HL-60 (cell line): ENCODE measurements at regions not wholly inside any gene's neighbourhood (a gene's known extent, or its start where the extent isn't known, plus 50 kb on each side); places are given as distances from the start of the nearest gene placed in this dataset.

ENCODE experiments used
- DNase-seq, 2 experiments: peaks; one replicate each; pipeline ENCODE4 v3.0.0-alpha.2; 2010 to 2020; ENCODE audit warnings: low read depth in 1 of 2, low spot score in 1 of 2
- H3K27ac ChIP-seq: fragments of 250-450 bp; sonication (Bioruptor Pico); replicated peaks from 2 replicates; pipeline ENCODE4 v1.5.1; 2020; ENCODE audit warnings: mild to moderate bottlenecking, moderate library complexity
- H3K27me3 ChIP-seq: fragments of 250-450 bp; sonication (Bioruptor Pico); 2 replicates; pipeline ENCODE4 v1.5.1; 2021; ENCODE audit warnings: mild to moderate bottlenecking, moderate library complexity; ENCODE audit not compliant: insufficient read depth, poor library complexity, severe bottlenecking
- H3K4me3 ChIP-seq: replicated peaks from 2 replicates; pipeline ENCODE4 v1.5.1; 2011; ENCODE audit warnings: mild to moderate bottlenecking, control low read depth, low read length; ENCODE audit not compliant: insufficient read depth
- GABPA ChIP-seq: IDR thresholded peaks from 2 replicates; pipeline ENCODE4 v1.6.1; 2012; ENCODE audit warnings: low read depth
- POLR2AphosphoS5 ChIP-seq: IDR thresholded peaks from 2 replicates; pipeline ENCODE4 v1.6.1; 2012; ENCODE audit warnings: low read depth
- SPI1 ChIP-seq: IDR thresholded peaks from 2 replicates; pipeline ENCODE4 v1.6.1; 2012; ENCODE audit warnings: low read depth, mild to moderate bottlenecking, borderline replicate concordance
- TF ChIP-seq, protein P1 (sequence below): IDR thresholded peaks from 2 replicates; pipeline ENCODE4 v1.6.1; 2012; ENCODE audit warnings: low read depth; ENCODE audit not compliant: insufficient replicate concordance
- TF ChIP-seq, protein P2 (sequence below): IDR thresholded peaks from one replicate; pipeline ENCODE4 v1.5.1; 2011; ENCODE audit warnings: low read length, control low read depth, inconsistent platforms; ENCODE audit not compliant: insufficient read depth

DNA sequence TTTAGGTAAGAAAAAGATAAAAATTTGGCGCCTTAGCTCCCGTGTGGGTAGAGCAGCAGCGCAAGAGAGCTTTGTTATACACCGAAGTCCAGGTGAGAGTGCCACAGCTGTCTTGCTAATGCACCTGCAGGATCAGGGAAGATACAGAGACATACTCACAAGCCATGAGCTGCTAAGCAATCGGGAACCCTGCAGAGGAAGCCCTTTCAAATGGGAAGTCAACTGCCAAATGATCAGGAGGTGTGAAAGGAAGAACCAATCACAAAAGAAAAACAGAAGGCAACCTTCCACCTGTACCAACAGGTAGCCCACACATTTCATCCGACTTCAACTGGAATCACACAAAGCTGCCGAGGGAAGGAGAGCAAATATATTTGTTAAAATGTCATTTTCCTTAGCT lies 610.5 kb upstream of the PFKP start:
- Histone ChIP-seq H3K4me3 (no peak overlapping the region), H3K27me3 (no peaks in the 10 kb centered on the region), H3K27ac (no peak overlapping the region)
- TF ChIP-seq POLR2AphosphoS5 (no peak), SPI1 (no peak), GABPA (no peak)
- TF ChIP-seq, protein P1, sequence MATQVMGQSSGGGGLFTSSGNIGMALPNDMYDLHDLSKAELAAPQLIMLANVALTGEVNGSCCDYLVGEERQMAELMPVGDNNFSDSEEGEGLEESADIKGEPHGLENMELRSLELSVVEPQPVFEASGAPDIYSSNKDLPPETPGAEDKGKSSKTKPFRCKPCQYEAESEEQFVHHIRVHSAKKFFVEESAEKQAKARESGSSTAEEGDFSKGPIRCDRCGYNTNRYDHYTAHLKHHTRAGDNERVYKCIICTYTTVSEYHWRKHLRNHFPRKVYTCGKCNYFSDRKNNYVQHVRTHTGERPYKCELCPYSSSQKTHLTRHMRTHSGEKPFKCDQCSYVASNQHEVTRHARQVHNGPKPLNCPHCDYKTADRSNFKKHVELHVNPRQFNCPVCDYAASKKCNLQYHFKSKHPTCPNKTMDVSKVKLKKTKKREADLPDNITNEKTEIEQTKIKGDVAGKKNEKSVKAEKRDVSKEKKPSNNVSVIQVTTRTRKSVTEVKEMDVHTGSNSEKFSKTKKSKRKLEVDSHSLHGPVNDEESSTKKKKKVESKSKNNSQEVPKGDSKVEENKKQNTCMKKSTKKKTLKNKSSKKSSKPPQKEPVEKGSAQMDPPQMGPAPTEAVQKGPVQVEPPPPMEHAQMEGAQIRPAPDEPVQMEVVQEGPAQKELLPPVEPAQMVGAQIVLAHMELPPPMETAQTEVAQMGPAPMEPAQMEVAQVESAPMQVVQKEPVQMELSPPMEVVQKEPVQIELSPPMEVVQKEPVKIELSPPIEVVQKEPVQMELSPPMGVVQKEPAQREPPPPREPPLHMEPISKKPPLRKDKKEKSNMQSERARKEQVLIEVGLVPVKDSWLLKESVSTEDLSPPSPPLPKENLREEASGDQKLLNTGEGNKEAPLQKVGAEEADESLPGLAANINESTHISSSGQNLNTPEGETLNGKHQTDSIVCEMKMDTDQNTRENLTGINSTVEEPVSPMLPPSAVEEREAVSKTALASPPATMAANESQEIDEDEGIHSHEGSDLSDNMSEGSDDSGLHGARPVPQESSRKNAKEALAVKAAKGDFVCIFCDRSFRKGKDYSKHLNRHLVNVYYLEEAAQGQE = no peak
- TF ChIP-seq, protein P2, sequence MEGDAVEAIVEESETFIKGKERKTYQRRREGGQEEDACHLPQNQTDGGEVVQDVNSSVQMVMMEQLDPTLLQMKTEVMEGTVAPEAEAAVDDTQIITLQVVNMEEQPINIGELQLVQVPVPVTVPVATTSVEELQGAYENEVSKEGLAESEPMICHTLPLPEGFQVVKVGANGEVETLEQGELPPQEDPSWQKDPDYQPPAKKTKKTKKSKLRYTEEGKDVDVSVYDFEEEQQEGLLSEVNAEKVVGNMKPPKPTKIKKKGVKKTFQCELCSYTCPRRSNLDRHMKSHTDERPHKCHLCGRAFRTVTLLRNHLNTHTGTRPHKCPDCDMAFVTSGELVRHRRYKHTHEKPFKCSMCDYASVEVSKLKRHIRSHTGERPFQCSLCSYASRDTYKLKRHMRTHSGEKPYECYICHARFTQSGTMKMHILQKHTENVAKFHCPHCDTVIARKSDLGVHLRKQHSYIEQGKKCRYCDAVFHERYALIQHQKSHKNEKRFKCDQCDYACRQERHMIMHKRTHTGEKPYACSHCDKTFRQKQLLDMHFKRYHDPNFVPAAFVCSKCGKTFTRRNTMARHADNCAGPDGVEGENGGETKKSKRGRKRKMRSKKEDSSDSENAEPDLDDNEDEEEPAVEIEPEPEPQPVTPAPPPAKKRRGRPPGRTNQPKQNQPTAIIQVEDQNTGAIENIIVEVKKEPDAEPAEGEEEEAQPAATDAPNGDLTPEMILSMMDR = no peak
- DNase-seq = no peak

DNA sequence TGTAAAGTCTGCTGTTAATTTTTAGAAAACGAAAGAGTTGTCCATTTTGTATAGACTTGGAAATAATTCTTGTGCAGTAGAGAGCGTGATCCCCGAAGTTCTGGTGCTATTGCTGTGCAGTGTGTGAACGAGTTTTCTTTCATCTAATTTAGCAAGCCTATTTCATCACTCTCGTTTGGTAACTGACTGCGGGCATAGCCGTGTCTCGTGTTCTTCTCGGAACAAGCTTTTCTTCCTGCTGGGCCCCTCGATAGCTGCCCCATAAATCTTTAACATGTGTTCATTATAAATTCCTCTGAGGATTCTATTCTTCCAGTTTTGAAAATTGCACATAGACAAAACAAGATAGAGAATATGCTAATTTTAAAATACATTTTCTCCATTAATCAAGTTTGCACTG lies 622.0 kb upstream of the PFKP start:
- no peak overlapping the region for H3K27ac ChIP-seq
- no peak overlapping the region for H3K4me3 ChIP-seq
- H3K27me3 ChIP-seq = no peaks in the 10 kb centered on the region
- DNase-seq = no peak
- TF ChIP-seq, protein P2 = no peak
- TF ChIP-seq GABPA (no peak), SPI1 (no peak), POLR2AphosphoS5 (no peak)
- TF ChIP-seq, protein P1 = no peak

DNA sequence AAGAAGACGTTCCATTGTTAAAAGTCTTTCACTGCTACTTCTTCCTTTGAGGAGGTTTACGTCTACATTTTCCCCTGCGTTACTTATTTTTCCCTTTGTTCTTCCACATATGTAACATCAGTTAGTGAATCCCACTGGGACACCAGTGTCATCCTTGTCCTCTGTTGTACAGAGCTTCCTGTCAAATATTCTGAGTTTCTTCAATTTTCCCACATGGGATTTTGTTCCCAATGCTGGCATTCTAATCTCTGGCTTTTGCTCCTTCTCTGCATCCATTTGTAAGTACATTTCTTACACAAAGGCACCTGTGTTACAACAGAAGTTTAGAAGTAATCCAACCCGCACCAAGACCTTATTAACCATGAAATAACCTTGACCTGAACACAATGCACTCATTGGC lies 627.4 kb upstream of the PFKP start:
- no peak for TF ChIP-seq GABPA
- TF ChIP-seq, protein P1 = no peak
- TF ChIP-seq, protein P2 = no peak
- no peak for TF ChIP-seq SPI1
- no peak for TF ChIP-seq POLR2AphosphoS5

More for the DNA sequence above, 627.4 kb upstream of the PFKP start:
- Histone ChIP-seq H3K4me3 (no peak overlapping the region), H3K27me3 (no peaks in the 10 kb centered on the region), H3K27ac (no peak overlapping the region)
- no peak for DNase-seq
